ENCODE measurements at regions not wholly inside any gene's neighbourhood (a gene's known extent, or its start where the extent isn't known, plus 50 kb on each side); places are given as distances from the start of the nearest gene placed in this dataset.

GRCh38 chr1:219304227-219305226, 130.8 kb downstream of the LYPLAL1 start:
- peak; percentile 15 for DNase-seq

GRCh38 chr1:219302697-219303096, 129.0 kb downstream of the LYPLAL1 start:
- no peak for DNase-seq

- no peak for DNase-seq
Observed at GRCh38 chr1:219299420-219299819, 125.7 kb downstream of the LYPLAL1 start.

GRCh38 chr1:219298571-219299148, 125.0 kb downstream of the LYPLAL1 start:
- no peak for DNase-seq

GRCh38 chr1:219296430-219297355, 123.0 kb downstream of the LYPLAL1 start:
- DNase-seq: peak; percentile 91

- DNase-seq: no peak
Observed at GRCh38 chr1:219294251-219294650, 120.6 kb downstream of the LYPLAL1 start.

- no peak for DNase-seq
Observed at GRCh38 chr1:219293410-219293809, 119.7 kb downstream of the LYPLAL1 start.

- no peak for DNase-seq
Observed at GRCh38 chr1:219292999-219293398, 119.3 kb downstream of the LYPLAL1 start.

- DNase-seq: no peak
Observed at GRCh38 chr1:219292341-219292740, 118.7 kb downstream of the LYPLAL1 start.

- no peak for DNase-seq
Observed at GRCh38 chr1:219289171-219289570, 115.5 kb downstream of the LYPLAL1 start.

- DNase-seq: no peak
Observed at GRCh38 chr1:219283541-219283940, 109.9 kb downstream of the LYPLAL1 start.

- no peak for DNase-seq
Observed at GRCh38 chr1:219281831-219282230, 108.2 kb downstream of the LYPLAL1 start.

- DNase-seq: no peak
Observed at GRCh38 chr1:219279017-219279770, 105.5 kb downstream of the LYPLAL1 start.

GRCh38 chr1:219278288-219278687, 104.6 kb downstream of the LYPLAL1 start:
- DNase-seq: no peak

- no peak for DNase-seq
Observed at GRCh38 chr1:219277304-219278105, 103.8 kb downstream of the LYPLAL1 start.

- DNase-seq: no peak
Observed at GRCh38 chr1:219276049-219276738, 102.5 kb downstream of the LYPLAL1 start.

GRCh38 chr1:219273088-219273686, 99.5 kb downstream of the LYPLAL1 start:
- no peak for DNase-seq

- no peak for DNase-seq
Observed at GRCh38 chr1:219271818-219272535, 98.3 kb downstream of the LYPLAL1 start.

GRCh38 chr1:219269171-219269570, 95.5 kb downstream of the LYPLAL1 start:
- DNase-seq: no peak

GRCh38 chr1:219266524-219266923, 92.8 kb downstream of the LYPLAL1 start:
- DNase-seq: no peak

Measured in NCI-H1092 (cell line).